ENCODE measurements at regions not wholly inside any gene's neighbourhood (a gene's known extent, or its start where the extent isn't known, plus 50 kb on each side); places are given as distances from the start of the nearest gene placed in this dataset.
"Not testable (repeated sequence)": the region's sequence is repeated elsewhere in the genome, so short reads cannot be mapped to it uniquely, and the experiment has no call there.

DNA sequence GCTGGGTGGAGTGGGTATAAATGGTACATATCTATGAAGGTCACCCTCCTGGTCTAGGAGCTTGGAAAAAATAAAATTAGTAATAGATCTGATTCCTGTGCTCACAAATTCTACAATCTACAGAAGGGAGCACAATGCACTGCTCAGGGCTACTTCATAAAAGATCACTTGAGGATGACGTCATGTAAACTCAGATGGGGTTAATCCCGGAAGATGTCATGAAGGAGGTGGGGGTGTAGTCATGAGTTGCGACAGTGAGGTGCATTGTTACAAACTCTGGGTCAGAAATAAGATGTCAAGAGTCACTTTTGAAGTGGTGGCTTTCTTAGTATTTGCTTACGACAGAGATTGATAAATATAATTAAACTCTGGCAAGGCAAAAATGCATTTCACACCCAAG, 68.2 kb downstream of the LHX9 start:
- no peak for DNase-seq (ENCODE audit: low spot score)

DNA sequence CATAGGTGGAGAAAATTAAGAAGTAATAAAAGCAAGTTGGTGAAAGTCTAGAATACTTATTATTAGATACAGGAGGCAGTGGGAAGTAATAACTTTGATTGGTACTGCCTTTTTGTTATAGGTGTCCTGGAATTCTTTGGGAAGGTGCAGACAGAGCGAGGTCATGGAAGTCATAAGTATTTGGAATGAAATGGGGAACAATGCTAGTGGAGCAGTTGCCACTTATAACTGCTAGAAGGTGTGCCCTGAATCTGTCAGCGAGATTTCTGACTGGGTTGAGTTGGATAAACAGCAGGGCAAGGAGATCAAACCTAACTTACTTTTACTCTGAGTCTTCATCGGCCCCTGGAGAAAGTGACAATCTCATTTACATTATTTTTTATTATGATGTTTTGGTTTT, 69.6 kb downstream of the LHX9 start:
- DNase-seq (ENCODE audit: low spot score), result no peak

DNA sequence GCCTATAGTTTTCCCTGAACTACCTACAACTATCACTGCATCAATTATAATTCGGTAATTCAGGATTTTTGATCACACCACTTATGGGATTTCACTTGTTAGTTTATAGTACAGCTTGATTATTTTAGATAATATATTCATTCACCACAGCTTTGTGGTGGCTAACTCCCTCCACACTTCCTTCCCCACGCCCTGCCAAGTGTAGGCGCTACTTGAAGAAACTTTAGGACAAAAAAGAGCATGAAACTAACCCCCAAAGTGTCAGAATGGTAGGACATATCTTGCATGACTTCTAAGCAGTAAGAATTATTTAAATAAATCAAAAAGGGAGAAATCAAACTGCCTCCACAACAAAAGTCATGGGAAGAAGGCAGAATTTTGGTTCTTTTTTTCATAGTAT, 70.1 kb downstream of the LHX9 start:
- no peak for DNase-seq (ENCODE audit: low spot score)

DNA sequence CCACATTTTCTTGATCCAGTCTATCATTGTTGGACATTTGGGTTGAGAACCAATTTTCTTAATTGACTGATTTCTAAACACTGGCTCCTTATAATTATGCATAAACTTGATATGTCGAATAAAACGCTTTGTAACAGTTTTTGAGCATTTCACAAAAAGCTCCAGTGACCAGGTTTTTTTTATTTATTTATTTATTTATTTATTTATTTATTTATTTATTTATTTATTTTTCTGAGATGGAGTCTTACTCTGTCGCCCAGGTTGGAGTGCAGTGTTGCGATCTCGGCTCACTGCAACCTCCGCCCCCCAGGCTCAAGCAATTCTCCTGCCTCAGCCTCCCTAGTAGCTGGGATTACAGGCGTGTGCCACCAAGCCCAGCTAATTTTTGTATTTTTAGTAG, 71.4 kb downstream of the LHX9 start:
- not testable (repeated sequence) for DNase-seq (ENCODE audit: low spot score)

DNA sequence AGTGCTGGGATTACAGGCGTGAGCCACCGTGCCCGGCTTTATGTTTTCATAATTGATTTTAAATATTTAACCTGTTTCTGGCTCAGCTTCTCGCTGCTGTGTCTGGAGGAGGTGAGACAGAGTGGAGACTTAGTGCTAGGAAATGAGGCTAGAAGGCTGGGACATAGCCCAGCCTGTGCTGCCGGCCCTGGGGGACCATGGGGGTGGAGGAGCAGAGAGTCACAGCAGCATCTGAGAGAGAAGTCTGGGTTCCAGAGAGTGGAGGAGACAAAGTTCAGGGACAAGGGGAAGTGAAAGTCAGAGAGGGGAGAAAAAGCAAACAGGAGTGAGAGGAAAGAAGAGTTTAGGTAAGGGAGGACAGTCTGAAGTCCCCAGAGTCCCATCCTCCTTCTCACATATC, 71.9 kb downstream of the LHX9 start:
- no peak for DNase-seq (ENCODE audit: low spot score)

DNA sequence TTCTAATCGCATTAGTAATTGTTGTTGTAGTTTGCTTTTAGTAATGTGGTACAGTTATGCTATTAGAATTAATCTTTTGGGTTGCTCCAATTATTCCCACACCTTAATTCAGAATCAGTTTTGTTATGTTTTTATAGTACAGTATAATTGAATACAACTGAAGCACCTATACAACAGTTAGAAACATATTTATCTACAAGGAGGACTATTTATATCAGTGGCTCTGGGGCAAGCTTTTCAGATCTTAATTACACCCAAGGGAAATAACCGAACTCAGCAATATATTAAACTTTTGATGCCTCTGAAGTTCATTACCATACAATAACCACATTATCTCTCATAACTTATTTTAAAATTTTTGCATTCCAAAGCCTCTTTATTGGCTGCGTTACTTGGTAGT, 74.4 kb downstream of the LHX9 start:
- no peak for DNase-seq (ENCODE audit: low spot score)

DNA sequence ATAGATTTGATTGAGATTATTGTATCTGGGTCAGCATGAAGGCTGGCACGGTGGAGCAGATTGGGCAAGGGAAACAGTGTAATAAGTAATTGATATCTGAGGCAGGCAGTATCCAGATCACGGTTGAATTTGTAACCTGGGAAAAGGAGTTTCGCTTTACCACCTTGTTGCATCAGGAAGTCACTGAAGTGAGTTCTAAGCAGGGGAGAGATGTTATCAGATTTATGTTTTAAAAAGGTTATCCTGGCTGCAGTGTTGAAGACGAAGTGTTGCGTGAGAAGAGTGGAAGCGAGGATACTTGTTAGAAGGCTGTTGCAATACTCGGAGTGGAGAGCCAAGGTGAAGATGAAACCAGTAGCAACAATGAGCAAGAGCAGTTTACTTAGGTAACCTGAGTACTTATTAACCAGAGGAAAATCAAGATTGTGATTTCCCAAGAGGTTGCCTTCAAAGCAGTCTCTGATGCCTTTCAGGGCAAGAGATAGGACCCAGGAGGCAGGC, 77.8 kb downstream of the LHX9 start:
- peak; percentile 8 for DNase-seq (ENCODE audit: low spot score)

DNA sequence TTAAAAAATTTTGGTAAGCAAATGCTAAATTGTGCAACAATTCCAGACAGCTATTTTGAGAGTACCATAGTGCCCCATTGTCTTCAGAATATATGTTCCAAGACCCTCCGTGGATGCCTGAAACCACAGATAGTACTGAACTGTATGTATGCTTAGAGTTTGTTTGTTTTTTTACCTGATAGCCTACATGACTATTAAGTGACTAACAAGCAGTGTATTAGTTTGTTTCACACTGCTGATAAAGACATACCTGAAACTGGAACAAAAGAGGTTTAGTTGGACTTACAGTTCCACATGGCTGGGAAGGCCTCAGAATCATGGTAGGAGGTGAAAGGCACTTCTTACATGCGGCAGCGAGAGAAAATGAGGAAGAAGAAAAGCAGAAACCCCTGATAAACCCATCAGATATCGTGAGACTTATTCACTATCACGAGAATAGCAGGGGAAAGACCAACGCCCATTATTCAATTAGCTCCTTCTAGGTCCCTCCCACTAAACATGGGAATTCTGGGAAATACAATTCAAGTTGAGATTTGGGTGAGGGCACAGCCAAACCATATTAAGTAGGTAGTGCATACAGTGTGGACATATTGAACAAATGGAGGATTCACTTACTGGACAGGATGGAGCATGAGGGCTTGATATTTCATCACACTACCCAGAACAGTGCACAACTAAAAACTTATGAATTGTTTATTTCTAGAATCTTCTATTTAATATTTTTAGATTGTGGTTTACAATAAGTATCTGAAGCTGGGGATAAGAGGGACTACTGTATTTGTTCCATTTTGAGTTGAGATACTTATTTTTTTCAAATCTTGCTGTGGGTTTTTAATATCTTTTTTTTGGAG, 78.5 kb downstream of the LHX9 start:
- no peak for DNase-seq (ENCODE audit: low spot score)

DNA sequence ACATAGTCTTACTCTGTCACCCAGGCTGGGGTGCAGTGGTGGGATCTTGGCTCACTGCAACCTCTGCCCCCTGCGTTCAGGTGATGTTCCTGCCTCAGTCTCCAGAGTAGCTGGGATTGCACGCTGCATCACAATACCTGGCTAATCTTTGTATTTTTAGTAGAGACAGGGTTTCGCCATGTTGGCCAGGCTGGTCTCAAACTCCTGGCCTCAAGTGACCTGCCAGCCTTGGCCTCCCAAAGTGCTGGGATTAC, 79.0 kb downstream of the LHX9 start:
- not testable (repeated sequence) for DNase-seq (ENCODE audit: low spot score)

DNA sequence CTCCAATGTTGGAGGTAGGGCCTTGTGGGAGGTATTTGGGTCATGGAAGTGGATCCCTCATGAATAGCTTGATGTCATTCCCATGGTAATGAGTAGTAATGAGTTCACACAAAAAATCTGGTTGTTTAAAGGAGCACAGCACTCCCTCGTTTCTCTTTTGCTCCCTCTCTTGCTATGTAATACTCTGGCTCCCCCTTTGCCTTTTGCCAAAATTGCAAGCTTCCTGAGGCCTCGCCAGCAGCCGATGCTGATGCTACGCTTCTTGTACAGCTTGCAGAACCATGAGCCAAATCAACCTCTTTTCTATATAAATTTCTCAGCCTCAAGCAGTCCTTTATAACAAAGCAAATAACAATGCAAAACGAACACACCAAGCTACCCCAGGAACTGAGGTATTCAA, 80.9 kb downstream of the LHX9 start:
- no peak for DNase-seq (ENCODE audit: low spot score)

DNA sequence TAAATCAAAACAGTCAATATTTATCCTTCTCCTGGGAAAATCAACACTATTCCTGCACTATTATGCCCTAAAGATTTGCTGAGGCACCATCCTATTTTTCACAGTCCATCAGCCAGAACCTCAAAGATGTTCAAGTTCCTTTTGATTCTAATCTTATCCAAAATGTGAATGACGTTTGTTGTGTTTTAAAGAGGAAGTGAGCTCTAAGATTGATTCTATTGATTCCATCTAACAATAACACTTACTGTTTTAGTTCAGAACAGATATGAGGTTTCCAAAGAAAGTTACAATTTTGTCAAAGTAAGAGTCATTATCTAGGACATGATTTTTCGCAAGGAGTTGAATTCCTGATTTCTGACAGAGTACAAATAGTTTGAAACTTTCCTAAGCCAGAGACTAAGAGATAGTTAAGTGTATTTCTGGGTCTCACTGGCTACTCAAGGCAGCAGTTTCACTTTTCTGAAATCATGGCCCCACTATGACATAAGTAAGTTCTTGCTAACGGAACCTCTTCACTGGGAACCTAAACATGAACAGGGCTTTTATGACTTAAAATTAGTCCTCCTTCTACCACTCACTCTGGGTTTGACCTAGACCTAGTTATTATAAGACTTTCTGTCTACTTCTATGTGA, 84.7 kb downstream of the LHX9 start:
- no peak for DNase-seq (ENCODE audit: low spot score)

DNA sequence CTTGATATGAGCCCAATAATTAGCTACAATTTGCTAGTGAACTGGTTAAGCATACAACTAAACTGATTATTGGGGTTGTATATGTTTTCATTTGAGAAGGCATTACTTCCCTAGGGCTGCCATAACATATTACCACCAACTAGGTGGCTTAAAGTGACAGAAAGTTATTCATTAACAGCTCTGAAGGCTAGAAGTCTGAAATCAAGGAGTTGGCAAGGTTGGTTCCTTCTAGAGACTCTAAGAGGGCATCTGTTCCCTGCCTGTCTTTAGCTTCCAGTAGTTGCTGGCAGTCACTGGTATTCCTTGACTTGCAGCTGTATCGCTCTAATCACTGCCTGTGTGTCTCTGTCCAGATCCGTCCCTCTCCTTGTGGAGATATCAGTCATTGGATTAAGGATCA, 86.3 kb downstream of the LHX9 start:
- no peak for DNase-seq (ENCODE audit: low spot score)

DNA sequence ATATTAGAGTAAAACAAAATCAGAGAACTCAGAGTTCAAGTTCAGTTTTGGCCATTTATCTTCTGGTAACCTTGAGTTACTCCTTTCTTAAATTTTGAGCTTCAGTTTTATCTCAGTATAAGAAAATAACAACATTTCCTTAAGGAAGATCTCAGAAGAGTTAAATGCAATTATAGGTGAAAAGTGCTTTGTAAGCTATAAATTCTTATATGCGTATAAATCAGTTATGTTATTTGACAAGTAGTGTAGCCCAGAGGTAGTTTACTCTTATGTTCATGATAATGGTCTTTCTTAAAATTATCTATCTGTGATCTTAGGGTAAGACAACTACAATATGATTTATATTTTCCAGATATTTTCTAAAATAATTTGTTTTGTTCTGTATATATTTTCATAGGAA, 89.8 kb downstream of the LHX9 start:
- DNase-seq (ENCODE audit: low spot score), result no peak

DNA sequence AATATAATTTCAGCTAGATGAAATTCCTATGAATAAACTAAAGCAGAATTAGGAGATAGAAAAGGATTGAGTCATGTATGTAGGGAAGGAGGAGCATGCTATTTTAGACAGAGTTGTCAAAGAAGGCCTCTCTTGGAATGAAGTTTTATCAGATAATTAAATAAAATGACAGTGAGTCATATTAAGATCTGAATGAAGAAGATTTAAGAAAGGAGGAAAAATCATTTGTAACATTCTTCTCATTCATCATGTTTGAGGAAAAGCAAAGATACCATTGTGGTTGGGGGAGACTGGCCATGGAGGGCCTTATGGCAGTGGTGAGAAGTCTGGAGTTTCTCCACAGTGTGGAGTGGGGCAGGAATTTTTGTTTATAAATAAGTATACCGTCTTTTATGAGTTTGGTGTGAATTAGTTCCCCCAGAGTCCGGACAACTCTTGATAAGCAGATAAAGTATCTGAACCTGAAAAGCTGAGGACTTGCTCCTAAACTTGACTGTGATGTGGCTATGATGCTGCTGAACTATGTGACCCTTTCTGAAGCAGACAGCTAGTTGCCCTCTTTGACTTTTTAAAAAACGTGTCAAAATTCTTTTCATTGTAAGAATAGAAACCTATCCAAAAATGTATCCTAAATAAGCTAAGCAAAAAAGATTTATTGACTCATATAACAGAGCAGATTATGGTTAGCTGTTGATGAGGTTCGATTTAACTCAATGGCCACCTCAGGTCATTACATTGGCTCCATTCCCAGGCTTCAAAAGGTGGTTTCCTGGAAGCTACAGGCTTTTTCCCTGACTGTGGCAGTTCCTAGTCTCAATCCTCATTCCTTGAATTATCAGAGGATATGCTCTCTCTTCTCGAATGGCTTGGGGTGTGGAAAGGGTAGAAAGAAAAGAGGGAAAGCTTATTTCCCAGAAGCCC, 90.8 kb downstream of the LHX9 start:
- no peak for DNase-seq (ENCODE audit: low spot score)

DNA sequence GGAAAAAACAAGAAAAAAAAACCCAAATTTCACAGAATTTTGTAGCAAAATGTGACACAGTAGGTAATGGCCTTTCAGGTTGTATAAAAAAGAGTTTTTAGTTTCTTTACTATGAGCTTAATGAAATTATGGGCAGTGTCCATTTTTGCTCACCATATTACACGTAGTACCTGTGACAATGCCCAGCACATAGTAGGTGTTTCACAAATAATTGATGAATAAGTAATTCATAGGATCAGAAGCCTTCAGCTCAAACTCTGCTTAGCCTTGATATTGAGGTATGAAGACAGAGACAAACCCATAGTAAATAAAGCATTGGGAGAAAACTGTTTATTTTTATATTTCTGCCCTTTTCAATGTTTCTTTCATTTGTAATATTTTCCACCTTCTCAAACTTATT, 97.2 kb downstream of the LHX9 start:
- no peak for DNase-seq (ENCODE audit: low spot score)

DNA sequence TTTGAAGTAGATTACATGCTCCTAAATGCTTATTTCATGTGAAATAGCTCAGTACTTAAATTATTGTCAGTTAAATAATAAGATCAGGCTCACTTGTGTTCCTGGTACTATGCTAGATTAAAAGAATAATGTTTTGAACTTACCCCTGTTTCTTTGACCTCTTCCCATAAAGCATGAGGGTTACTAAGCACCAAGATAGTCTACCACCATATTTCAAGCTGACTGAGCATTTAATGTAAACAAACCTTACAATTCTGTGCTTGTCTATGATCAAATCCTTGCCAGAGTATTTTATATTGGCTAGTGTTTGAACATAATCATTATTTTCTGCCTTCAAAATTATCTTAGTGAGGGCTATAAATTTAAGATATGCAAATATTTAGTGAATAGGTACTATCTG, 98.1 kb downstream of the LHX9 start:
- DNase-seq (ENCODE audit: low spot score), result no peak

DNA sequence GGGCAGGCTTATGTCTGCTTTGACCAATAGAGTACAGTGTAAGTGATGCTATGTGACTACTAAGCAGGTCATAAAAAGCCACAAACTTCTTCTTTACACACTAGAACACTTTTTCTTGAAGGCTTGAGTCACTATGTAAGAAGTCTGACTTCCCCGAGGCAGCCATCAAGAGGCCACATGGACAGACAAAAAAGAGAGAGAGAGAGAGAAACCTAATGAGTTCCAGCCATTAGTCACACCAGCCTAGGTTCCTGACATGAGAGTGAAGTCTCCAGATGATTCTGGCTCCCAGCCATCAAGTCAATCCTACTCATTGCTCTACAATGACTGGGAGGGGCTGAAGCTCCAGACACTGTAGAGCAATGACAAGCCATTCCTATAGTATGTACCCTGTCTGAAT, 101.4 kb downstream of the LHX9 start:
- no peak for DNase-seq (ENCODE audit: low spot score)

DNA sequence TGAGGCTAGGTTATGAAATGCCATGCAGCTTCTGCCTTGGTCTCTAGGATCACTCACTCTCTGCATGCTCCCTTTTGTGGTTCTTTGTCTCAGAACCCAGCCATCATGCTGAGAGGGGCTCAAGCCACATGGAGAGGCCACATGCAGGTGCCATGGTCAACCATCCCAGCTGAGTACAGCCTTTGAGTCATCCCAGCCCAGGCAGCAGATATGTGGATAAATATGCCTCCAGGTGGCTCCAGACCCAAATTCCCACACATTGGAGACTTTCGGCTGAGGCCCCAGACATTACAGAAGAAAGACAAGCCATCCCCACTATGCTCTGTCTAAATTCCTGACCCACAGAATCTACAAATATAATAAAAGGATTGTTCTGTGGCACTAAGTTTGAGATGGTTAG, 102.0 kb downstream of the LHX9 start:
- DNase-seq (ENCODE audit: low spot score), result no peak

DNA sequence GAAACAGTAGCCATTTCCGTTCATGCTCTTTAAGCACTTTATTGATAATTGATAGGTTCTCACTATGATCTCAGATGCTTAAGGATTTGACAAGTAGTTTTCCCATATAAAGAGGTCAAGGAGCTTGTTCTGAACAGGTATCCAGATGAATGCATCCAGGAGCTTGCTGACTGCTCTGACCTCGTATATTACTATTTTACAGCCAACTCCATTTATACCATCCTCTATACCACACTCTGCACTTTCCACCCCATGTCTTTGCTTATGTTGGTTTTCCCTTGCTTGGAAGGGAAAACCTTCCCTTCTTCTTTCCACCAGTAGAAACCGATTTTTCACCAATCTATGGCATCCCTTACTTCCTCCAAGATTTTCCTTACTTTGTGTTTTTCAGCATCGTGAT, 107.2 kb downstream of the LHX9 start:
- DNase-seq (ENCODE audit: low spot score), result no peak

DNA sequence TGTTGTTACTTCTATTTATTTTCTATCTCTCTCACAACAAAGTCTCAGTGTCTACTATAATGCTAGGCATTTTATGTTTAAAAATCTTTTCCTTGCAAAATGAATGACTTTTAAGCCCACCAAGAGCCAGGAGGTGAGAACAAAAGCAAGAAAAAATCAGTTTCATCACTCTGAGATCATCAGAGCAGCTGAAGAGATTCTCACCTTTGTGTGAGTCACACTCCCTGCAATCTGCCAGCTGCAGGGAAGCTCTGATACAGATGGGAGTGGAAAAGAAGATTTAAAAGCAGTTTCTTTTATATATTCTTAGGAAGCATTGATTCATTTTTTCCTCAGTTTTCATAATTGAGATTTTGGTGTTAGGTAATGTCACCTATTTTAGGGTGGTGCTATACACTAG, 107.6 kb downstream of the LHX9 start:
- no peak for DNase-seq (ENCODE audit: low spot score)

DNA sequence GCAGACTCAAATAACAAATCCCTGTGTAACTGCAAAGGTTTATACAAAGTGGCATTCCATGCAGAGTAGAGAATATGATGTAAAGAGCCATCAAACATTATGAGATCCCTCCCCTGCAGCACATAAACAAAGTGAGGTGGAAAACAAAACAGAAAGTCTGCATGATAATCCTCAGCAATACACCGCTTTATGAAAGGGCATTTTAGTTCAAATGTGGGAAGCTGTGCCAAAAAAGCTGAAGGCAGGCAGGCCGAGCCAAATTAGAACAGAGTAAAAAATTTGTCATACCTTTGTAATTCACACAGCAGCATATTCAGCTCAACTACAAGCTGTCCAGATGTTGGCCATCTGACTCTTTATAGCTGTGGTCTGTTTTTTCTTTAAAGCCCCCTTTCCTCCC, 113.5 kb downstream of the LHX9 start:
- no peak for DNase-seq (ENCODE audit: low spot score)

DNA sequence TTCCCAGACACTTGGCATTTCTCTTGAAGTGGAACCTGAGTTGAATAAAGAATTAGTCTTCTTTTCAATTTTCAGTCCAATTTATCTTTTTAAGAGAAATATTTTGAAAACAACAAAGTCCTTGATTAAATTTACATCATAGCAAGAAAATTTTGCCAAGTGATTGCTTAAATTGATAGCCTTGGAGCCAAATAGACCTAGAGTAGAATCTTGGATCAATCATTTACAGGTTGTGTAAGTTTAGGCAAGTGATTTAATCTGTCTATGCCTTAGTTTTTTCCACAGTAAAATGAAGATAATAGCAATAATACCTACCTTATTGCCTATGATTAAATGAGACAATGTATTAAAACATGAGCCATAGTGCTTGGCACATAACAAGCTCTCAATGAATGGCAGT, 113.9 kb downstream of the LHX9 start:
- DNase-seq (ENCODE audit: low spot score), result no peak

DNA sequence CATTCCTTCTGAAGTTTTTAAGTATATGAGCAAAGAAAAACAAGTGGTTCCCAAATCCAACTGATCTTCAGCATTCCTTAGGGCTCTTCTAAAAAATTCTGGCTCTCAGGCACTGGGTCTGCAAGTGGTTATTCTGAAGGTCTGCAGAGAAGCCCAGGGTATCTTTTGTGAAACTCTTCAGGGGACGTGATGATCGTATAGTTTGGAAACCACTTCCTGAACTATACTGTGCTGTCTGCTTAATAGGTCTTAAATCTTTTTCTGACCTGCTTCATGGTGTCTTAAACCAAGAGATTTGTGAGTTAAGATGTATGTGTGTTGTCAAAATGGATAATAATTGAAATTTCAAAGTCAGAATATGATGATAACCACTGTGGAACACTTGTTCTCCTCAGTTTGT, 115.5 kb downstream of the LHX9 start:
- no peak for DNase-seq (ENCODE audit: low spot score)
